CD14-positive monocyte (primary cell): ENCODE measurements at regions not wholly inside any gene's neighbourhood (a gene's known extent, or its start where the extent isn't known, plus 50 kb on each side); places are given as distances from the start of the nearest gene placed in this dataset.

ENCODE experiments used
- DNase-seq, 3 donors: peaks; one replicate each; pipeline ENCODE4 v3.0.0-alpha.2; 2011 to 2022
- H2AFZ ChIP-seq: 2 replicates; pipeline ENCODE4 v1.6.0; 2012; ENCODE audit warnings: mild to moderate bottlenecking, low read depth, low read length, inconsistent platforms; ENCODE audit not compliant: insufficient read depth, poor library complexity, severe bottlenecking
- H3K27ac ChIP-seq, 2 donors: 1 replicate in 1 of 2; 2 replicates in 1 of 2; pipeline ENCODE4 v1.5.1; 2012 to 2013; ENCODE audit warnings: low read length in 2 of 2, control low read depth in 1 of 2, inconsistent platforms in 1 of 2, low read depth in 1 of 2, mild to moderate bottlenecking in 1 of 2
- H3K27me3 ChIP-seq, 2 donors: one replicate each; pipeline versions ENCODE4 v1.6.0 to v1.6.1; 2011 to 2013; ENCODE audit warnings: low read length in 2 of 2; ENCODE audit not compliant: control insufficient read depth in 2 of 2, insufficient read depth in 2 of 2
- H3K36me3 ChIP-seq, 2 donors: replicated peaks in 1 of 2; 1 replicate in 1 of 2; 2 replicates in 1 of 2; pipeline versions ENCODE4 v1.5.1 to v1.6.1; 2012 to 2013; ENCODE audit warnings: low read length in 2 of 2, control low read depth in 1 of 2, inconsistent platforms in 1 of 2, mild to moderate bottlenecking in 1 of 2; ENCODE audit not compliant: insufficient read depth in 2 of 2, control insufficient read depth in 1 of 2
- H3K4me1 ChIP-seq, 2 donors: 1 replicate in 1 of 2; 2 replicates in 1 of 2; pipeline versions ENCODE4 v1.5.1 to v1.6.1; 2012 to 2013; ENCODE audit warnings: low read length in 2 of 2, control low read depth in 1 of 2, inconsistent platforms in 1 of 2, mild to moderate bottlenecking in 1 of 2, moderate library complexity in 1 of 2; ENCODE audit not compliant: insufficient read depth in 2 of 2, control insufficient read depth in 1 of 2
- H3K4me2 ChIP-seq: replicated peaks from 2 replicates; pipeline ENCODE3; 2012; ENCODE audit warnings: low read length, moderate library complexity, mild to moderate bottlenecking; ENCODE audit not compliant: poor library complexity, severe bottlenecking; ENCODE audit errors: extremely low read depth
- H3K4me3 ChIP-seq, 3 experiments: fragments of 200-600 bp in 1 of 3; sonication (generic) in 1 of 3; replicated peaks in 1 of 3; 1 replicate in 2 of 3; 2 replicates in 1 of 3; pipeline ENCODE4 v1.5.1; 2011 to 2013; ENCODE audit warnings: low read length in 3 of 3, mild to moderate bottlenecking in 3 of 3, control low read depth in 2 of 3, low read depth in 2 of 3, inconsistent platforms in 1 of 3, moderate library complexity in 1 of 3
- H3K79me2 ChIP-seq: 2 replicates; pipeline ENCODE4 v1.6.0; 2012; ENCODE audit warnings: mild to moderate bottlenecking, control low read depth, inconsistent platforms, low read length, moderate library complexity; ENCODE audit not compliant: insufficient read depth
- H3K9ac ChIP-seq: 2 replicates; pipeline ENCODE4 v1.6.0; 2017; ENCODE audit warnings: low read length, mild to moderate bottlenecking; ENCODE audit not compliant: insufficient read depth, poor library complexity, severe bottlenecking
- H3K9me3 ChIP-seq, 2 donors: replicated peaks in 1 of 2; 1 replicate in 1 of 2; 2 replicates in 1 of 2; pipeline versions ENCODE4 v1.5.1 to v1.6.1; 2012 to 2013; ENCODE audit warnings: low read length in 2 of 2, control low read depth in 1 of 2; ENCODE audit not compliant: control insufficient read depth in 1 of 2, insufficient read depth in 1 of 2
- H4K20me1 ChIP-seq: 2 replicates; pipeline ENCODE4 v1.6.0; 2012; ENCODE audit warnings: mild to moderate bottlenecking, low read length, control low read depth, moderate library complexity; ENCODE audit not compliant: insufficient read depth
- H3K27ac Mint-ChIP-seq, 7 donors: one replicate each; pipeline ENCODE4 v1.8.0; 2020; ENCODE audit warnings: mild to moderate bottlenecking in 7 of 7, mixed read lengths in 7 of 7, moderate library complexity in 6 of 7, inconsistent platforms in 2 of 7
- H3K27me3 Mint-ChIP-seq, 3 donors: one replicate each; pipeline ENCODE4 v1.8.0; 2021 to 2022; ENCODE audit warnings: low read depth in 3 of 3, mild to moderate bottlenecking in 3 of 3, mixed read lengths in 3 of 3, moderate library complexity in 3 of 3, inconsistent platforms in 1 of 3
- H3K36me3 Mint-ChIP-seq, 2 donors: one replicate each; pipeline ENCODE4 v1.8.0; 2020; ENCODE audit warnings: mixed read lengths in 2 of 2, inconsistent platforms in 1 of 2, mild to moderate bottlenecking in 1 of 2
- H3K4me1 Mint-ChIP-seq: one replicate; pipeline ENCODE4 v1.8.0; 2020; ENCODE audit warnings: mild to moderate bottlenecking, mixed read lengths
- H3K4me3 Mint-ChIP-seq, 2 donors: one replicate each; pipeline ENCODE4 v1.8.0; 2020; ENCODE audit warnings: mild to moderate bottlenecking in 2 of 2, mixed read lengths in 2 of 2, moderate library complexity in 1 of 2
- H3K9me3 Mint-ChIP-seq, 7 donors: one replicate each; pipeline ENCODE4 v1.8.0; 2020 to 2022; ENCODE audit warnings: mixed read lengths in 7 of 7, mild to moderate bottlenecking in 6 of 7, moderate library complexity in 6 of 7, inconsistent platforms in 2 of 7
- CTCF ChIP-seq: fragments of 200-600 bp; IDR thresholded peaks from one replicate; pipeline ENCODE4 v1.8.0; 2022; ENCODE audit warnings: antibody characterized with exemption, mild to moderate bottlenecking
- WGBS: methylation state at CpG from one replicate; pipeline ENCODE4 v1.1.5; 2013; ENCODE audit warnings: missing lambda C conversion rate; ENCODE audit not compliant: insufficient coverage; 5-methylcytosine and 5-hydroxymethylcytosine counted together
- intact Hi-C, 2 donors: fragments of 100-400 bp; cut with micrococcal nuclease; formaldehyde crosslinking; loops; one replicate each; pipeline versions ENCODE4 v1.15.0 to v1.15.1; 2023

GRCh38 chr12:22991250-22991844 is 366.4 kb downstream of the ETNK1 start:
- Histone ChIP-seq H3K9ac (no peak overlapping the region), H3K4me2 (no peak overlapping the region), H3K27me3 (no peaks in the 10 kb centered on the region), H3K79me2 (no peaks in the 10 kb centered on the region), H3K9me3 (peaks cover 0 to 2% of the 10 kb centered on the region in 2 donors), H3K36me3 (no peaks in the 10 kb centered on the region), H2AFZ (no peak overlapping the region), H3K4me1 (no peaks in the 10 kb centered on the region), H3K4me3 (no peak overlapping the region), H3K27ac (no peak overlapping the region), H4K20me1 (no peaks in the 10 kb centered on the region)
- H3K9me3 Mint-ChIP-seq, result no peaks in the 10 kb centered on the region
- no peak for DNase-seq
- no peak overlapping the region for H3K4me3 Mint-ChIP-seq
- H3K4me1 Mint-ChIP-seq, result no peaks in the 10 kb centered on the region
- intact Hi-C loops, result no loop called here
- WGBS, result no CpG with 5 or more reads among the region's 3 CpGs
- no peaks in the 10 kb centered on the region for H3K27me3 Mint-ChIP-seq
- TF ChIP-seq CTCF, result no peak
- no peaks in the 10 kb centered on the region for H3K36me3 Mint-ChIP-seq
- no peak overlapping the region for H3K27ac Mint-ChIP-seq

- Histone ChIP-seq H3K36me3 (no peaks in the 10 kb centered on the region), H3K79me2 (no peaks in the 10 kb centered on the region), H2AFZ (no peak overlapping the region), H4K20me1 (no peaks in the 10 kb centered on the region), H3K9ac (no peak overlapping the region), H3K4me3 (no peak overlapping the region), H3K4me2 (no peak overlapping the region), H3K4me1 (no peaks in the 10 kb centered on the region), H3K27ac (no peak overlapping the region), H3K27me3 (no peaks in the 10 kb centered on the region), H3K9me3 (peaks cover 4 to 18% of the 10 kb centered on the region in 2 donors)
- Mint-ChIP-seq H3K27ac (no peak overlapping the region), H3K4me3 (no peak overlapping the region), H3K36me3 (no peaks in the 10 kb centered on the region), H3K9me3 (peaks cover 4 to 13% (median 8%) of the 10 kb centered on the region in 7 donors), H3K4me1 (no peaks in the 10 kb centered on the region), H3K27me3 (no peaks in the 10 kb centered on the region)
- no peak for DNase-seq
- TF ChIP-seq CTCF, result no peak
- intact Hi-C loops, result no loop called here
- no CpG with 5 or more reads among the region's 4 CpGs for WGBS
These were observed 368.8 kb downstream of the ETNK1 start for GRCh38 chr12:22993609-22994315.
